Glutamatergic neuron (in vitro differentiated cells): ENCODE measurements at regions not wholly inside any gene's neighbourhood (a gene's known extent, or its start where the extent isn't known, plus 50 kb on each side); places are given as distances from the start of the nearest gene placed in this dataset.

Experiments used
- DNase-seq: peaks from one replicate; pipeline ENCODE4 v3.0.0; 2022
- H3K27ac Mint-ChIP-seq: one replicate; pipeline ENCODE4 v1.8.0; 2020; ENCODE audit warnings: mild to moderate bottlenecking, mixed read lengths, inconsistent platforms; ENCODE audit not compliant: unreplicated experiment
- H3K27me3 Mint-ChIP-seq: one replicate; pipeline ENCODE4 v1.8.0; 2020; ENCODE audit warnings: mild to moderate bottlenecking, moderate library complexity, mixed read lengths, inconsistent platforms; ENCODE audit not compliant: unreplicated experiment
- H3K36me3 Mint-ChIP-seq: one replicate; pipeline ENCODE4 v1.8.0; 2020; ENCODE audit warnings: mild to moderate bottlenecking, mixed read lengths, inconsistent platforms; ENCODE audit not compliant: unreplicated experiment
- H3K4me1 Mint-ChIP-seq: one replicate; pipeline ENCODE4 v1.8.0; 2020; ENCODE audit warnings: mild to moderate bottlenecking, low read depth, mixed read lengths, inconsistent platforms; ENCODE audit not compliant: unreplicated experiment
- H3K4me3 Mint-ChIP-seq: one replicate; pipeline ENCODE4 v1.8.0; 2020; ENCODE audit warnings: mild to moderate bottlenecking, mixed read lengths, inconsistent platforms; ENCODE audit not compliant: unreplicated experiment
- H3K9me3 Mint-ChIP-seq: one replicate; pipeline ENCODE4 v1.8.0; 2020; ENCODE audit warnings: mild to moderate bottlenecking, moderate library complexity, mixed read lengths, inconsistent platforms; ENCODE audit not compliant: unreplicated experiment
- TF ChIP-seq, protein P1 (sequence below): fragments of 200-600 bp; sonication (generic); IDR thresholded peaks from one replicate; pipeline ENCODE4 v1.5.0; 2021; ENCODE audit not compliant: partially characterized antibody, unreplicated experiment

DNA sequence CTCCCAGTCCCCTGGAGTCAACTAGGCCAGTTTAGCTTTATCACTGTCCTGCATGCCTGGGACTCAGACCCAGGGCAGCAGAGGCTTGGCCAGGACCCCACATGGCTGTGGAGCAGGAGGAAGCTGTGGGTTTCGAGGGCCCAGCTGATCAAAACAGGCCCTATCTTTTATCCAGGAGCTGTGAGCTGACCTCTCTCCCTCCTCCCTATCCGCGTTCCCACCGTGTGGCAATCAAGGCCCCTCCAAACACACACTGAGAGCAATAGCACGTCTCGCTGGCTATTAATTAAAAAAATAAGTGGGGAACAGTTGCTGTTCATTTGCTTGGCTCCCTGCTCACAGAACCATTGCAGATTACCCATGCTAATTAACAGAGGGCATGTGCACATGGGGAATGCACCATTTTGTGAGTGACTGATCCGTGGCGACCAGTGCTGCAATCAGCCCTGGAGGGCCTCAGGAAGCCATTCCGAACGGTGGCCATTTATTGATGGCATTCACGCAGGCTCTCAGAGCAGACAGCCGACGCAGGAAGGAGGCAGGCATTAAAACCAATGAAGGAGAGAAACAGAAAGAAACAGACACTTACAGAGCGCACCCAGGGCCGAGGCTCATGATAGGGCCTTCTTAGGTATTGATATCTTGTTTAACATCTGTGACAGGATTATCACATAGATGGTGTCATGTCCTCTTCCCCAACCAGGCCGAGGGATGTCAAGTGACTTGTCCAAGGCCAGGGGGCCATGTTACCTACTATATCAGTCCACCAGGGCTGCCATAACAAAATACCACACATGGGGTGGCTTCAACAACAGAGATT is 157.1 kb downstream of the KATNIP start:
- H3K27me3 Mint-ChIP-seq = no peaks in the 10 kb centered on the region
- H3K9me3 Mint-ChIP-seq = peaks cover 4% of the 10 kb centered on the region
- no peaks in the 10 kb centered on the region for H3K36me3 Mint-ChIP-seq
- H3K27ac Mint-ChIP-seq = no peak overlapping the region
- peaks cover 6% of the 10 kb centered on the region for H3K4me1 Mint-ChIP-seq
- DNase-seq = no peak
- TF ChIP-seq, protein P1, sequence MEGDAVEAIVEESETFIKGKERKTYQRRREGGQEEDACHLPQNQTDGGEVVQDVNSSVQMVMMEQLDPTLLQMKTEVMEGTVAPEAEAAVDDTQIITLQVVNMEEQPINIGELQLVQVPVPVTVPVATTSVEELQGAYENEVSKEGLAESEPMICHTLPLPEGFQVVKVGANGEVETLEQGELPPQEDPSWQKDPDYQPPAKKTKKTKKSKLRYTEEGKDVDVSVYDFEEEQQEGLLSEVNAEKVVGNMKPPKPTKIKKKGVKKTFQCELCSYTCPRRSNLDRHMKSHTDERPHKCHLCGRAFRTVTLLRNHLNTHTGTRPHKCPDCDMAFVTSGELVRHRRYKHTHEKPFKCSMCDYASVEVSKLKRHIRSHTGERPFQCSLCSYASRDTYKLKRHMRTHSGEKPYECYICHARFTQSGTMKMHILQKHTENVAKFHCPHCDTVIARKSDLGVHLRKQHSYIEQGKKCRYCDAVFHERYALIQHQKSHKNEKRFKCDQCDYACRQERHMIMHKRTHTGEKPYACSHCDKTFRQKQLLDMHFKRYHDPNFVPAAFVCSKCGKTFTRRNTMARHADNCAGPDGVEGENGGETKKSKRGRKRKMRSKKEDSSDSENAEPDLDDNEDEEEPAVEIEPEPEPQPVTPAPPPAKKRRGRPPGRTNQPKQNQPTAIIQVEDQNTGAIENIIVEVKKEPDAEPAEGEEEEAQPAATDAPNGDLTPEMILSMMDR = no peak
- no peak overlapping the region for H3K4me3 Mint-ChIP-seq

DNA sequence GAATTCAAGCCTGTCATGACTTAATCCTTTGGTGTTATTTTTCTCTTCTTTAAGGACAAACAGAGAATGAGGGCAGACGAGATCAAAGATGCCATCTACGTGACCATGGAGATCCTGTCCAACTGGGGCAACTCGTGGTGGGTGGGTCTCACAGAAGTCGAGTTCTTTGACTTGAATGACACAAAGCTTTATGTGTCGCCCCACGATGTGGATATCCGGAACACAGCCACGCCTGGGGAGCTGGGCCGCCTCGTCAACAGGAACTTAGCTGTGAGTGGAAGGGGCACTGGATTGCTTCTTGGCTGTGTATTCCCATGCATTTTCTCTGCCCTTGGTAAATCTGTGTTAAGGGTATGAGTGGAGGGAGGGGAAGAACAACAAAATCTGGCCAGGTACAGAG is 158.7 kb downstream of the KATNIP start:
- no peak for DNase-seq
- no peaks in the 10 kb centered on the region for H3K36me3 Mint-ChIP-seq
- H3K4me3 Mint-ChIP-seq = no peak overlapping the region
- H3K4me1 Mint-ChIP-seq = peaks cover 4% of the 10 kb centered on the region
- H3K9me3 Mint-ChIP-seq = peaks cover 4% of the 10 kb centered on the region
- no peaks in the 10 kb centered on the region for H3K27me3 Mint-ChIP-seq
- TF ChIP-seq, protein P1 = no peak
- H3K27ac Mint-ChIP-seq = no peak overlapping the region

DNA sequence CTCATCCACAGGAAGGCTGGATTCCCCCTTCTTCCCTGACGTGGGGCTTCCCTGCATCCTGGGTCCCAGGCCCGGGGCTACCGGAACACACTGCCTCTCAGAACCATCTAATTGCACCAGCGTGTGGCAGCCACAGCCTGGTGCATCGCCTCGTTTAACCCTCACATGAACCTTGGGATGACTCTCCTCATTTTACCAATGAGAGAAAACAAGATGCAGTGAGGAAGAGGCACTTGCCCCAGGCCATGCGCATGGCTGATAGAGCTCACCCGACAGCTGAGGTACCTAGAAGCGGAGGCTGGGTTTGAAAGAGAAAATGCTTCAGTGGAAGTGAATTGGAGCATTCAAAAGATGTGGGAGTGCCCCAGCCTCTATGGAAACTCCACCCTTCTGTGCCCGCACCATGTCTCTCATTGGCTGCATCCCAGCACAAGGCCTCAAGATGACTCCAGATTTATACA is 162.3 kb downstream of the KATNIP start:
- H3K27me3 Mint-ChIP-seq = no peaks in the 10 kb centered on the region
- TF ChIP-seq, protein P1 = no peak
- peaks cover 2% of the 10 kb centered on the region for H3K9me3 Mint-ChIP-seq
- H3K27ac Mint-ChIP-seq = no peak overlapping the region
- no peak for DNase-seq
- H3K4me1 Mint-ChIP-seq = no peaks in the 10 kb centered on the region
- H3K36me3 Mint-ChIP-seq = no peaks in the 10 kb centered on the region
- no peak overlapping the region for H3K4me3 Mint-ChIP-seq

DNA sequence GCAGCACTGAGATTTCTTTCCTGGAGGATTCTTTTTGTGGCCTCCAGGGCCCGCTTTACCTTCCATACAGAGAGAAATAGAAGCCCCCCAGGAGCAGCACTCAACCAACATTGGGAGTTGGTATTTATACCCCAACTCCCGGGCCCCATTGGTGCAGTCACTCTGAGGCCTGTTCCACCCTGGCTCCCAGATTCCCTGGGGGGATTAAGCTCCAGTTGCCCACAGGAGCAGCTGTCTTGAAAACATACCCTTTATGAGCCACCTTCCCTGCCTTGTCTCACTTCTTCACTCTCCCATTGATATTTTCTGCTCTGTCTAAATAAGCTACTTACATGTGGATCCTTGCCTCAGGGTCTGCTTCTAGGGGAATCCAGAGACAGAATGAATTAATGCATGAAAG is 167.8 kb downstream of the KATNIP start:
- peaks cover 23% of the 10 kb centered on the region for H3K4me1 Mint-ChIP-seq
- H3K36me3 Mint-ChIP-seq = no peaks in the 10 kb centered on the region
- DNase-seq = no peak
- no peak overlapping the region for H3K4me3 Mint-ChIP-seq
- H3K9me3 Mint-ChIP-seq = peaks cover 2% of the 10 kb centered on the region
- TF ChIP-seq, protein P1 = no peak
- H3K27me3 Mint-ChIP-seq = peaks cover 6% of the 10 kb centered on the region
- no peak overlapping the region for H3K27ac Mint-ChIP-seq
